Hematopoietic multipotent progenitor cell treated with erythropoietin and hydrocortisone succinate and interleukin-3 and kit ligand, for 8 days (in vitro differentiated cells): ENCODE measurements at regions not wholly inside any gene's neighbourhood (a gene's known extent, or its start where the extent isn't known, plus 50 kb on each side); places are given as distances from the start of the nearest gene placed in this dataset.

Source experiments
- DNase-seq: peaks from one replicate; pipeline ENCODE4 v3.0.0-alpha.2; 2015

- DNase-seq, result peak; percentile 9
Observed at GRCh38 chr5:171632616-171633015, 153.0 kb upstream of the SMIM23 start.

DNA sequence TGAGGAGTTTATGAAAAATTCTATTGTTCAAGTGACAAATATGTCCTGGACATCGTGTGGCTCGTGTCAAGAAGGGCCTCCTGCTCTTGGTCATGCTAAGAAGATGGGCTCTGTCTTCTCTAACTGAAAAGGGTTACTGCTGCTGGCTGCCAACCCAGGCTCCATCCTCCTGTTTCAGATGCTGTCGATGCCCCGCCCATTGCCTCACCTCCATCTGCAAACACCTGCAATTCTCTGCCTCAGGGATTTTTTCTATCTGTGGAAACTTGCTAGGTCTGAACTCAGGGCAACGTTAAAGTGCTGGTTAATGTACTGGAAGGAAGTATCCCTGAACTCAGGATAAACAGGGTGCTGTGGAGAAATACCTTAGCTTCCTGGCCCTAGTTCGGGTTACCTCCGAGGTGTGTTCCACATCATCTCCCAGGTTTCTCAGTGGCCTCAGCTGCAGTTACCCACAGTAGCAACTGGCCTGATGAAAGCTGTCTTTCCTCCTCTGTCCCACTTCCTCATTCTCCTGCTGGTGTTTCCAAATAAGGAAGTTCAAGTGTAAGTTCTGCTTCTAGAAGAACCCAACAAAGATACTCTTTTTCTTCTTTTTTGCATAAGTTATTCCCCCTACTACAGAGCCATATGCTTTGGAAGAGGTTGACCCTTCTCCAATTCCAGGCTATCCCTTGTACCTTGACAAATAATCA, 151.7 kb upstream of the SMIM23 start:
- DNase-seq, result peak; percentile 16

GRCh38 chr5:171634511-171634910, 151.1 kb upstream of the SMIM23 start:
- DNase-seq, result no peak

DNA sequence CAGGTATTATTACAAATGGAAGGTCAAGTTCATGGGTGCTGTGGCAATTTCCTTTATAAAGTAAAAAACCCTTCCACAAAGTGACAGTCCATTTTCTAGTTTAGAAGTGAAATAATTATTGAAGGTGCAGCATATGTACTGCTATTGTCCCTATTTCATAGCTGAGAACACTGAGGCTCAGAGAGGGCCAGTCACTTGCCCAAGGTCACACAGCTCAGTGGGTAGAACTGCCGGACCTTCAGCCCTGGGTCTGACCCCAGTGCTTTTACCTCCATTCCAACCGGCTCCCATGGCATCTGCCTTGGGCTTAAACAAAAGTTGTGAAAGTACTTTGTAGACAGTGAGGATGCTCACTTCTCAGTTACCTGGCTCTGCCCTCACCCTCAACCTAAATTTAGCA, 150.6 kb upstream of the SMIM23 start:
- no peak for DNase-seq

- DNase-seq, result peak; percentile 68
Observed at GRCh38 chr5:171635561-171636245, 149.9 kb upstream of the SMIM23 start.

- no peak for DNase-seq
Observed at GRCh38 chr5:171637811-171638210, 147.8 kb upstream of the SMIM23 start.

GRCh38 chr5:171639205-171639621, 146.4 kb upstream of the SMIM23 start:
- no peak for DNase-seq

GRCh38 chr5:171639966-171640365, 145.7 kb upstream of the SMIM23 start:
- no peak for DNase-seq

GRCh38 chr5:171640480-171640879, 145.1 kb upstream of the SMIM23 start:
- DNase-seq, result no peak

GRCh38 chr5:171641891-171642290, 143.7 kb upstream of the SMIM23 start:
- DNase-seq, result no peak

DNA sequence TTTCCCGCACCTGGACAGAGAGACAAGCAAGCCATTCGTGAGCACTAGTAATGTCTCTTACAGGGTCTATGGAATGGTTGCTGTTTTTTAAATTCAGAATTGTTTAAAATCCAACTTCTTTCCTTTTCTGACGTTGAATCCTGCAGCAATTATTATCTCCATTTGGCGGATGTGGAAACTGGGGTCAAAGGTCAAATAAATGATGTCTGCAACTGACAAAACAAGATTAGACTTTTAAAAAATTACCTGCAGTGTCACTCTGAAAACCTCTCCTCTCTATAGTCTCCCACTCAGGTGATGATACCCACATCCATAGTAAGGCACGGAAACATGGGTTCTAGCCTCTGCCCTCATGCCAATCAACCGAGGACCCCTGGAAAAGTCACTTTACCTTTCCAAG, 142.7 kb upstream of the SMIM23 start:
- DNase-seq, result no peak

DNA sequence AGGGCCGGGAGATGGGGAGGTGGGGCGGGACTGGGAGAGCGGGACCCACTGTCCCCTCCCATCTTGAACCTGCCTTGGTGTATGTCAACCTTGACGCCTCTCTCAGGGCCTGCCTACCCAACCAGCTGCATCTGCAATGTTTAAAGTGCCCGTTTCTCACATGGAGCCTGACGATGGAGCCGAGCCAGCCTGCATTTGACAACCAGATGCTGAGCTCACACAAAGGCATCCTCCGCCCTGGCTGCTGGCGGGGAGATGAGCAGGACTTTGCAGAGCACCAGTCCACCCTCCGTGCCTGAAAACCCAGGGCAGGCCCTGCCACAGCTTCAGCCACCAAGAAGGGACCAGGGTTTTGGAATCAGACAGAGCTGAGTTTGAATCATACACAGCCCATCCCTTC, 141.1 kb upstream of the SMIM23 start:
- DNase-seq, result no peak

- DNase-seq, result no peak
Observed at GRCh38 chr5:171646102-171647042, 139.2 kb upstream of the SMIM23 start.

GRCh38 chr5:171647043-171647903, 138.3 kb upstream of the SMIM23 start:
- DNase-seq, result peak; percentile 14

GRCh38 chr5:171647904-171648260, 137.7 kb upstream of the SMIM23 start:
- no peak for DNase-seq

DNA sequence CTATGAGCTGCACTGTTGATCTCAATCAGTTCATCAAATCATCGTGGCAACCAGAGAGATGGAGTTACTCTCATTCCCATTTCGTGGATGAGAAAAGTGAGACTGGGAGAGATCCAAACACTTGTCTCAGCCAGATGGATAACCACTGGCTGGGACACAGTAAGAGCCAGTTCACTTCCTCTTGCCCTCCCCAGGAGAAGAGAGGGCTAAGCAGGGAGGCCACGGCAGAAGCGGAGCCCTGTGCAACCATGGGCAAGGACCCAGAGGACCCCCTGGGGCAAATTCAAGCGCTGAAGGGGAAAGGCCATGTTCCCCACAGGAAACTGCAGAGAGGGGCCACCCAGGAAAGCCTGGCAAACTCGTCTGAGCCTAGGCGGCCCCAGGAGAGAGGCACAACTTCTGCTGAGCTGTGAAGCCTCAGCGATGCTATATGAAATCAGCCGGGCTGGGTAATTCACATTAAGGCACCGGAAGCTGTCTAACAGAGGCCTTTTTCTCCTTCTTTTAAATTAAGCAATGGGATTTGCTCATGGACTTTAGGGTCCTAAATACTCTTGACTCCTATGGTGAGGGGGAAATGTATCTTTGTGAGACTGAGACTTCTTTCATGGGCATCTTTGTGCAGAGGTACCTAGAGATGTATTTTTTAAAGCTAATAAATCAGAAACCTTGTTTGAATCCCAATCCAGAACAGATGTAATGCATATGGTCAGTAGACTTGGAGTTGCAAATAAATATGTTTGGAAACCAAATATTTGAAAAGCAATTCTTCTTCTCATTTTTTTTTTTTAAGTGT, 137.1 kb upstream of the SMIM23 start:
- DNase-seq, result no peak

DNA sequence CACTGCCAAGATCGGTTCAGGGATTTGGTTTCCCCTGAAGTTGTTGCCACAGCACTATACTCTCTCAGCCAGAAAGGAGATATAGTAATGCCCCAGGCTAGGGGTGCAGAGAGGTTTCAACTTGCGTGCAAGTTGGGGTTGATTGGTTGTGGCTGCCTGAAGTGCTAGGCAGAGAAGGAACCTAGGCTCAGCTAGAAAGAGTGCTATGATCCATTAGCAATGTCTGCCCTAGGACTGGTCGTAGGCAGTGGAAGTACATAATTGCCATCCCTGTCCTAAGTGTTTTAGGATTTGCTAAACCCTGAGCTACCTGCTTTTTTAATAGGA, 136.6 kb upstream of the SMIM23 start:
- no peak for DNase-seq

- DNase-seq, result no peak
Observed at GRCh38 chr5:171650597-171650996, 135.0 kb upstream of the SMIM23 start.

DNA sequence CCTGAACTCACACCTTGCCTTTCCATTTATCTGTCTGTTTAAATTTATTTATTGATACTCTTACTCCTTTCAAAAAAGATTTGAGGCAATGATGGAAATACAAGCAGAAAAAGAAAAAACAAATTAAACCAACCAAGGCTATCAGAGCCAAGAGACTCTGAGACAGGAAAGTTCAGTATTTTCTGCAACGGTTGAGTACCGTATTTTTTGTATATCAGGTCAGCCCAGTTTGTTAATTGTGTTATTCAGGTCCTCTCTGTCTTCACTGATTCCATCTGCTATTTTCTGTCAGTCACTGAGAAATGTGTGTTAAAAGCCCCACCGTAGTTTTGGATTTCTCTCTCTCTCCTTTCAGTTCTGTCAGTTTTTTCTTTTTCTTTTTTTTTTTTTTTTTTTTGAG, 134.5 kb upstream of the SMIM23 start:
- no peak for DNase-seq

- no peak for DNase-seq
Observed at GRCh38 chr5:171654881-171655280, 130.7 kb upstream of the SMIM23 start.

GRCh38 chr5:171657473-171657872, 128.1 kb upstream of the SMIM23 start:
- DNase-seq, result no peak

DNA sequence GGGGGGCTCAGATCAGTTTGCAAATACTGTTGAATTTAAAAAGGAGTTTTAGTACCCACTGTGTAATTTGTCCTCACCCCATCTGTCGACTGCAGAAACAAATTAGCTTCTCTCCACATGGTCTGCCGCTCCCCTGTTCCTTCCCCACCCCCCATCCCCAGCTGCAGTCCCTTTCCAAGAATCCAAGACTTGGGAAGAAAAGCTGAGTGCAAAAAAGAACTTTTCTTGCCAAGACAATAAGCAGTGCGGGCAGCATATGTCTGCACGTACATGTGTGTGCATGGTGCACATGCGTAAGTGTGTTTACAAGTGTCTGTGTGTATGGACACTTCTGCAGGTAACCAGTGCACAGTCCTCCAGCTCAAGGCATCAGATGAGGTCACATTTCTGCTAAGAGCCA, 125.7 kb upstream of the SMIM23 start:
- no peak for DNase-seq
